ENCODE measurements at regions not wholly inside any gene's neighbourhood (a gene's known extent, or its start where the extent isn't known, plus 50 kb on each side); places are given as distances from the start of the nearest gene placed in this dataset.
"Not testable (repeated sequence)": the region's sequence is repeated elsewhere in the genome, so short reads cannot be mapped to it uniquely, and the experiment has no call there.

GRCh38 chr12:131387281-131388163 is 323.4 kb upstream of the SFSWAP start:
- peak; percentile 61 for DNase-seq
- no peak overlapping the region for H3K27ac ChIP-seq
- no peak for ATAC-seq
- H3K36me3 ChIP-seq = no peaks in the 10 kb centered on the region
- H3K4me1 ChIP-seq = no peaks in the 10 kb centered on the region
- no peaks in the 10 kb centered on the region for H3K9me3 ChIP-seq
- H3K4me3 ChIP-seq = no peak overlapping the region
- TF ChIP-seq CTCF (IDR thresholded peaks at IDR 0.05) = no peak
- peaks cover 28% of the 10 kb centered on the region for H3K27me3 ChIP-seq
- intact Hi-C loops (cut with DNase I) = no loop called here

GRCh38 chr12:131388164-131389053 is 322.5 kb upstream of the SFSWAP start:
- H3K9me3 ChIP-seq; intact Hi-C loops (cut with DNase I); ATAC-seq; H3K36me3 ChIP-seq; H3K4me3 ChIP-seq; DNase-seq; H3K4me1 ChIP-seq; H3K27ac ChIP-seq: not testable (repeated sequence)
- H3K27me3 ChIP-seq = peaks cover 25% of the 10 kb centered on the region

GRCh38 chr12:131389054-131390013 is 321.6 kb upstream of the SFSWAP start:
- no peaks in the 10 kb centered on the region for H3K4me1 ChIP-seq
- intact Hi-C loops (cut with DNase I) = no loop called here
- no peaks in the 10 kb centered on the region for H3K9me3 ChIP-seq
- no peaks in the 10 kb centered on the region for H3K36me3 ChIP-seq
- ATAC-seq (no peak), DNase-seq (no peak)
- no peak overlapping the region for H3K27ac ChIP-seq
- no peak for TF ChIP-seq CTCF (IDR thresholded peaks at IDR 0.05)
- peaks cover 24% of the 10 kb centered on the region for H3K27me3 ChIP-seq
- H3K4me3 ChIP-seq = no peak overlapping the region

GRCh38 chr12:131390412-131391334 is 320.2 kb upstream of the SFSWAP start:
- peak; percentile 13 for ATAC-seq
- intact Hi-C loops (cut with DNase I) = no loop called here
- Histone ChIP-seq H3K4me3 (no peak overlapping the region), H3K27me3 (peaks cover 16% of the 10 kb centered on the region), H3K4me1 (no peaks in the 10 kb centered on the region), H3K36me3 (no peaks in the 10 kb centered on the region), H3K9me3 (no peaks in the 10 kb centered on the region), H3K27ac (no peak overlapping the region)
- TF ChIP-seq CTCF (IDR thresholded peaks at IDR 0.05) = no peak
- no peak for DNase-seq

GRCh38 chr12:131391399-131391798 is 319.5 kb upstream of the SFSWAP start:
- H3K4me1 ChIP-seq = no peaks in the 10 kb centered on the region
- no peak for TF ChIP-seq CTCF (IDR thresholded peaks at IDR 0.05)
- ATAC-seq (no peak), DNase-seq (peak; percentile 62)
- H3K27me3 ChIP-seq = peaks cover 10% of the 10 kb centered on the region
- intact Hi-C loops (cut with DNase I) = no loop called here
- H3K36me3 ChIP-seq = no peaks in the 10 kb centered on the region
- no peaks in the 10 kb centered on the region for H3K9me3 ChIP-seq
- no peak overlapping the region for H3K4me3 ChIP-seq
- H3K27ac ChIP-seq = no peak overlapping the region

GRCh38 chr12:131394752-131395151 is 316.1 kb upstream of the SFSWAP start:
- H3K9me3 ChIP-seq; intact Hi-C loops (cut with DNase I); H3K27me3 ChIP-seq; H3K27ac ChIP-seq; H3K4me3 ChIP-seq; ATAC-seq; DNase-seq; H3K36me3 ChIP-seq; H3K4me1 ChIP-seq: not testable (repeated sequence)

GRCh38 chr12:131395209-131395684 is 315.6 kb upstream of the SFSWAP start:
- H3K27ac ChIP-seq; H3K4me1 ChIP-seq; intact Hi-C loops (cut with DNase I); H3K27me3 ChIP-seq; H3K4me3 ChIP-seq; ATAC-seq; H3K9me3 ChIP-seq; H3K36me3 ChIP-seq; DNase-seq: not testable (repeated sequence)
